ENCODE measurements at regions not wholly inside any gene's neighbourhood (a gene's known extent, or its start where the extent isn't known, plus 50 kb on each side); places are given as distances from the start of the nearest gene placed in this dataset.

DNA sequence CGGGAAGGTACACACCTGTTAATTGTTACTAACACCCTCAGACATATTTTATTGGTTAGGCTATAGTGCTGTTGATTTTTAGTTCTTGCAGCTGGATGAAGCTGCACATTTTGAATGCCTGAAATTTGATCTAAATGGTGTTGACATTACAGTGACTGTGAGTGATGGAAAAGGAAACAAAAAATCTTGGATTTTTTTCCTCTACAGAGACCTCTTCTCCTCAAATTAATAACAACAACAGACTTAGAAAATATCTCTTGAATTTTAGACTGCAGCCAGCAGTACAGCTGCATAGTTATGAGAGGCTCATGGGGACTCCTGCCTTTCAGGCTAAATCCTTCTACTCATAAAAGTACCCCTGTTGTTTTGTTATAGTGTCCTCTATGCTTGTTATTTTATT lies 500.5 kb upstream of the SPRY2 start:
- TF ChIP-seq, protein P1, sequence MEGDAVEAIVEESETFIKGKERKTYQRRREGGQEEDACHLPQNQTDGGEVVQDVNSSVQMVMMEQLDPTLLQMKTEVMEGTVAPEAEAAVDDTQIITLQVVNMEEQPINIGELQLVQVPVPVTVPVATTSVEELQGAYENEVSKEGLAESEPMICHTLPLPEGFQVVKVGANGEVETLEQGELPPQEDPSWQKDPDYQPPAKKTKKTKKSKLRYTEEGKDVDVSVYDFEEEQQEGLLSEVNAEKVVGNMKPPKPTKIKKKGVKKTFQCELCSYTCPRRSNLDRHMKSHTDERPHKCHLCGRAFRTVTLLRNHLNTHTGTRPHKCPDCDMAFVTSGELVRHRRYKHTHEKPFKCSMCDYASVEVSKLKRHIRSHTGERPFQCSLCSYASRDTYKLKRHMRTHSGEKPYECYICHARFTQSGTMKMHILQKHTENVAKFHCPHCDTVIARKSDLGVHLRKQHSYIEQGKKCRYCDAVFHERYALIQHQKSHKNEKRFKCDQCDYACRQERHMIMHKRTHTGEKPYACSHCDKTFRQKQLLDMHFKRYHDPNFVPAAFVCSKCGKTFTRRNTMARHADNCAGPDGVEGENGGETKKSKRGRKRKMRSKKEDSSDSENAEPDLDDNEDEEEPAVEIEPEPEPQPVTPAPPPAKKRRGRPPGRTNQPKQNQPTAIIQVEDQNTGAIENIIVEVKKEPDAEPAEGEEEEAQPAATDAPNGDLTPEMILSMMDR (IDR thresholded peaks at IDR 0.05; ENCODE audit: poor library complexity), result no peak
- TF ChIP-seq EZH2 (IDR thresholded peaks at IDR 0.05; ENCODE audit: borderline replicate concordance) (no peak), EZH2phosphoT487 (IDR thresholded peaks at IDR 0.05; ENCODE audit: low read depth, severe bottlenecking, unreplicated experiment) (no peak)

Measured in hepatocyte (in vitro differentiated cells).